ENCODE measurements at regions not wholly inside any gene's neighbourhood (a gene's known extent, or its start where the extent isn't known, plus 50 kb on each side); places are given as distances from the start of the nearest gene placed in this dataset.

DNA sequence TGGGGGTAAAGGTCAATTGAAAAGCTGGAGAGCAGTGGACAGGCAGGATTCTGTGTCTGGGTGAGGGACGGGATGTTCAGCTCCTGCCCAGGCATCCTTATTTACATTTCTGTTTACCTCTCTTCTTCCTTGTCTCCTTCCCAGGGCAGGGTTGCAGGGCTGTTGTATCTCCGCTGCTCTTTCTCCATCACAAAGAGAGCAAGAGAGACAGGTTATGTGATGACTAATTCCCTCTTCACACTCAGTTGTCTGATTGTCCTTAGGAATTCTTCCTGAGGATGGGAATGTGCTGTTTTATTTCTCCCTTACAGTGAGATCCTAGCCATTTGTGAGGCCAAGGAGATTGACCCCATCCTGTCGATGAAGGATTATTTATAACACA is 104.9 kb downstream of the VPREB1 start:
- TF ChIP-seq CTCF (IDR thresholded peaks at IDR 0.05), result no peak
- no peak for TF ChIP-seq POLR2A (IDR thresholded peaks at IDR 0.05)

Data from body of pancreas (tissue), 4 donors.